Subcutaneous abdominal adipose tissue (tissue), 5 donors: ENCODE measurements at regions not wholly inside any gene's neighbourhood (a gene's known extent, or its start where the extent isn't known, plus 50 kb on each side); places are given as distances from the start of the nearest gene placed in this dataset.
"Not testable (repeated sequence)": the region's sequence is repeated elsewhere in the genome, so short reads cannot be mapped to it uniquely, and the experiment has no call there.

Experiments
- H3K27ac ChIP-seq: one replicate; pipeline ENCODE4 v1.7.0; 2013; ENCODE audit warnings: low read depth, mild to moderate bottlenecking, inconsistent platforms, low read length, moderate library complexity
- H3K27me3 ChIP-seq, 5 donors: one replicate each; pipeline ENCODE4 v1.7.0; 2013; ENCODE audit warnings: low read length in 5 of 5, inconsistent platforms in 1 of 5; ENCODE audit not compliant: control insufficient read depth in 5 of 5, insufficient read depth in 4 of 5
- H3K36me3 ChIP-seq, 5 donors: one replicate each; pipeline ENCODE4 v1.7.0; 2013; ENCODE audit warnings: low read length in 5 of 5; ENCODE audit not compliant: control insufficient read depth in 5 of 5, insufficient read depth in 5 of 5
- H3K4me1 ChIP-seq, 5 donors: one replicate each; pipeline ENCODE4 v1.7.0; 2013; ENCODE audit warnings: low read length in 5 of 5, mild to moderate bottlenecking in 3 of 5, moderate library complexity in 1 of 5; ENCODE audit not compliant: control insufficient read depth in 5 of 5, insufficient read depth in 5 of 5
- H3K4me3 ChIP-seq, 5 donors: one replicate each; pipeline ENCODE4 v1.7.0; 2013; ENCODE audit warnings: low read length in 5 of 5, low read depth in 1 of 5
- H3K9ac ChIP-seq, 5 donors: one replicate each; pipeline ENCODE4 v1.7.0; 2013; ENCODE audit warnings: low read length in 5 of 5, mild to moderate bottlenecking in 4 of 5, moderate library complexity in 3 of 5
- H3K9me3 ChIP-seq, 5 donors: one replicate each; pipeline ENCODE4 v1.7.0; 2013; ENCODE audit warnings: low read length in 5 of 5; ENCODE audit not compliant: control insufficient read depth in 5 of 5
- donor health status: healthy.
- donor health status: healthy.
- donor health status: healthy.
- donor health status: healthy.
- donor health status: healthy.

- Histone ChIP-seq H3K9me3 (no peaks in the 10 kb centered on the region), H3K36me3 (no peaks in the 10 kb centered on the region), H3K9ac (no peak overlapping the region), H3K27ac (no peak overlapping the region), H3K4me3 (no peak overlapping the region), H3K4me1 (no peaks in the 10 kb centered on the region), H3K27me3 (no peaks in the 10 kb centered on the region)
Observed at GRCh38 chr4:66300336-66300934, 630.1 kb upstream of the EPHA5 start.

GRCh38 chr4:66298569-66298968 is 628.3 kb upstream of the EPHA5 start:
- Histone ChIP-seq H3K27ac (no peak overlapping the region), H3K9me3 (no peaks in the 10 kb centered on the region), H3K4me1 (no peaks in the 10 kb centered on the region), H3K4me3 (no peak overlapping the region), H3K9ac (no peak overlapping the region), H3K27me3 (no peaks in the 10 kb centered on the region), H3K36me3 (no peaks in the 10 kb centered on the region)

- Histone ChIP-seq H3K27me3 (no peaks in the 10 kb centered on the region), H3K9ac (no peak overlapping the region), H3K9me3 (no peaks in the 10 kb centered on the region), H3K36me3 (no peaks in the 10 kb centered on the region), H3K27ac (no peak overlapping the region), H3K4me1 (no peaks in the 10 kb centered on the region), H3K4me3 (no peak overlapping the region)
Observed at GRCh38 chr4:66297703-66298102, 627.4 kb upstream of the EPHA5 start.

- Histone ChIP-seq H3K27ac (no peak overlapping the region), H3K27me3 (no peaks in the 10 kb centered on the region), H3K4me3 (no peak overlapping the region), H3K9me3 (peaks cover 0 to 2% (median 0%) of the 10 kb centered on the region in 5 donors), H3K4me1 (no peaks in the 10 kb centered on the region), H3K9ac (no peak overlapping the region), H3K36me3 (no peaks in the 10 kb centered on the region)
Observed at GRCh38 chr4:66294638-66295037, 624.3 kb upstream of the EPHA5 start.

GRCh38 chr4:66284991-66285451 is 614.7 kb upstream of the EPHA5 start:
- no peaks in the 10 kb centered on the region for H3K27me3 ChIP-seq
- H3K4me1 ChIP-seq = no peaks in the 10 kb centered on the region

GRCh38 chr4:66279084-66279483 is 608.8 kb upstream of the EPHA5 start:
- Histone ChIP-seq H3K27ac (no peak overlapping the region), H3K4me1 (peaks cover 0 to 9% (median 4%) of the 10 kb centered on the region in 5 donors), H3K9me3 (no peaks in the 10 kb centered on the region), H3K27me3 (no peaks in the 10 kb centered on the region), H3K9ac (no peak overlapping the region), H3K4me3 (no peak overlapping the region), H3K36me3 (no peaks in the 10 kb centered on the region)

More at GRCh38 chr4:66284991-66285451, 614.7 kb upstream of the EPHA5 start:
- Histone ChIP-seq H3K9me3 (no peaks in the 10 kb centered on the region), H3K4me3 (no peak overlapping the region), H3K36me3 (no peaks in the 10 kb centered on the region), H3K27ac (no peak overlapping the region), H3K9ac (no peak overlapping the region)

- Histone ChIP-seq H3K4me3 (no peak overlapping the region), H3K9ac (no peak overlapping the region), H3K4me1 (peaks cover 0 to 9% (median 4%) of the 10 kb centered on the region in 5 donors), H3K27me3 (no peaks in the 10 kb centered on the region), H3K27ac (no peak overlapping the region), H3K9me3 (peaks cover 0 to 2% (median 0%) of the 10 kb centered on the region in 5 donors), H3K36me3 (no peaks in the 10 kb centered on the region)
Observed at GRCh38 chr4:66275411-66276038, 605.2 kb upstream of the EPHA5 start.

- Histone ChIP-seq H3K9ac (no peak overlapping the region), H3K36me3 (no peaks in the 10 kb centered on the region), H3K4me3 (no peak overlapping the region), H3K4me1 (peaks cover 0 to 9% (median 4%) of the 10 kb centered on the region in 5 donors), H3K9me3 (peaks cover 0 to 2% (median 0%) of the 10 kb centered on the region in 5 donors), H3K27me3 (no peaks in the 10 kb centered on the region), H3K27ac (no peak overlapping the region)
Observed at GRCh38 chr4:66273110-66273509, 602.8 kb upstream of the EPHA5 start.

- not testable (repeated sequence) for H3K4me1 ChIP-seq
Observed at GRCh38 chr4:66270356-66270755, 600.1 kb upstream of the EPHA5 start.

GRCh38 chr4:66266554-66266953 is 596.3 kb upstream of the EPHA5 start:
- H3K9ac ChIP-seq, H3K9me3 ChIP-seq, H3K36me3 ChIP-seq, H3K4me1 ChIP-seq, H3K4me3 ChIP-seq, H3K27ac ChIP-seq, H3K27me3 ChIP-seq: not testable (repeated sequence)

More at GRCh38 chr4:66270356-66270755, 600.1 kb upstream of the EPHA5 start:
- H3K9ac ChIP-seq, H3K9me3 ChIP-seq, H3K27me3 ChIP-seq, H3K27ac ChIP-seq, H3K4me3 ChIP-seq, H3K36me3 ChIP-seq: not testable (repeated sequence)
